HCT116 (cell line): ENCODE measurements at regions not wholly inside any gene's neighbourhood (a gene's known extent, or its start where the extent isn't known, plus 50 kb on each side); places are given as distances from the start of the nearest gene placed in this dataset.

Experiments
- ATAC-seq: fragments of 200-7000 bp; cut with Tn5 transposase; 2 replicates; pipeline ENCODE4 v1.9.1; 2020; ENCODE audit warnings: mild to moderate bottlenecking, moderate library complexity
- BruUV-seq: library from RNA; stranded (reverse); fragments of 400-500 nt; replicated peaks from 2 replicates; lab custom pipeline; 2021; lab: Mats Ljungman, UMichigan
- CTCF ChIA-PET: fragments of 300-600 bp; sonication (Branson Sonifier 250); formaldehyde crosslinking; loops from one replicate; lab custom pipeline; 2021; ENCODE audit warnings: antibody characterized with exemption; lab: Charles Lee
- POLR2A ChIA-PET: fragments of 300-600, 350-600 bp; sonication (Branson Sonifier 250); formaldehyde crosslinking; loops from one replicate; lab custom pipeline; 2021; ENCODE audit warnings: antibody characterized with exemption; lab: Charles Lee
- RAD21 ChIA-PET, 2 experiments: fragments of 300-600 bp; sonication (Branson Sonifier 250); formaldehyde crosslinking; loops; one replicate each; lab custom pipeline; 2023; ENCODE audit warnings: low total read pairs in 2 of 2; ENCODE audit not compliant: uncharacterized antibody in 2 of 2, unreplicated experiment in 2 of 2, low non-redundant PET in 1 of 2; lab: Charles Lee
- DNase-seq: peaks from one replicate; pipeline ENCODE4 v3.0.0-alpha.2; 2010; ENCODE audit warnings: low read depth, low spot score
- H2AFZ ChIP-seq: fragments of 200-600 bp; shearing (Covaris generic), sonication (generic); 2 replicates; pipeline ENCODE4 v1.6.1; 2017; ENCODE audit warnings: low read depth, mixed run types, mixed read lengths, antibody characterized with exemption, low read length; ENCODE audit not compliant: poor library complexity, severe bottlenecking
- H3K27ac ChIP-seq: 2 replicates; pipeline ENCODE4 v1.5.1; 2012; ENCODE audit warnings: low read depth, low read length
- H3K27me3 ChIP-seq: fragments of 200-600 bp; sonication (generic); 2 replicates; pipeline ENCODE4 v1.6.1; 2016; ENCODE audit warnings: mixed run types, low read length, mixed read lengths; ENCODE audit not compliant: insufficient read depth
- H3K36me3 ChIP-seq, 2 experiments: fragments of 200-500 bp in 1 of 2; fragments of 200-600 bp in 1 of 2; sonication (Bioruptor generic) in 1 of 2; sonication (generic) in 1 of 2; 2 replicates each; pipeline versions ENCODE4 v1.5.1 to v1.6.1; 2014 to 2016; ENCODE audit warnings: low read length in 2 of 2, inconsistent platforms in 1 of 2, mixed read lengths in 1 of 2, mixed run types in 1 of 2; ENCODE audit not compliant: insufficient read depth in 2 of 2, control insufficient read depth in 1 of 2
- H3K4me1 ChIP-seq, 2 experiments: fragments of 200-600 bp in 1 of 2; sonication (generic) in 1 of 2; 2 replicates each; pipeline versions ENCODE4 v1.5.1 to v1.6.1; 2012 to 2017; ENCODE audit warnings: low read length in 2 of 2, inconsistent platforms in 1 of 2, mild to moderate bottlenecking in 1 of 2, mixed read lengths in 1 of 2, mixed run types in 1 of 2, moderate library complexity in 1 of 2; ENCODE audit not compliant: insufficient read depth in 2 of 2, control insufficient read depth in 1 of 2
- H3K4me2 ChIP-seq: fragments of 200-600 bp; sonication (generic); 2 replicates; pipeline ENCODE4 v1.6.1; 2017; ENCODE audit warnings: mixed run types, low read length, mixed read lengths
- H3K4me3 ChIP-seq, 2 experiments: fragments of 200-600 bp in 1 of 2; sonication (generic) in 1 of 2; replicated peaks in 1 of 2; 2 replicates each; pipeline ENCODE4 v1.5.1; 2011 to 2016; ENCODE audit warnings: low read length in 2 of 2, control low read depth in 1 of 2, low read depth in 1 of 2, mild to moderate bottlenecking in 1 of 2, mixed read lengths in 1 of 2, mixed run types in 1 of 2
- H3K79me2 ChIP-seq: fragments of 200-600 bp; sonication (generic); 2 replicates; pipeline ENCODE4 v1.6.1; 2017; ENCODE audit warnings: mild to moderate bottlenecking, mixed run types, low read length, moderate library complexity, mixed read lengths; ENCODE audit not compliant: insufficient read depth
- H3K9ac ChIP-seq: fragments of 200-600 bp; sonication (generic); 2 replicates; pipeline ENCODE4 v1.6.1; 2016; ENCODE audit warnings: low read length, mixed read lengths
- H3K9me2 ChIP-seq: fragments of 200-600 bp; sonication (generic), shearing (Covaris generic); 2 replicates; pipeline ENCODE4 v1.6.1; 2017; ENCODE audit warnings: mixed run types, mild to moderate bottlenecking, moderate library complexity; ENCODE audit not compliant: insufficient read depth
- H3K9me3 ChIP-seq, 2 experiments: fragments of 200-500 bp in 1 of 2; fragments of 200-600 bp in 1 of 2; sonication (Bioruptor generic) in 1 of 2; sonication (generic) in 1 of 2; 2 replicates each; pipeline ENCODE4 v1.6.1; 2014 to 2017; ENCODE audit warnings: low read length in 2 of 2, mixed read lengths in 2 of 2, inconsistent platforms in 1 of 2, low read depth in 1 of 2, mild to moderate bottlenecking in 1 of 2, mixed run types in 1 of 2, moderate library complexity in 1 of 2; ENCODE audit not compliant: control insufficient read depth in 1 of 2, insufficient read depth in 1 of 2
- H4K20me1 ChIP-seq: fragments of 200-600 bp; sonication (generic), shearing (Covaris generic); 2 replicates; pipeline ENCODE4 v1.6.1; 2017; ENCODE audit warnings: mixed run types, mild to moderate bottlenecking, moderate library complexity; ENCODE audit not compliant: insufficient read depth
- ATF3 ChIP-seq: IDR thresholded peaks from 2 replicates; pipeline ENCODE4 v1.6.1; 2012
- CBX3 ChIP-seq: IDR thresholded peaks from 2 replicates; pipeline ENCODE4 v1.6.1; 2012; ENCODE audit warnings: low read depth
- CEBPB ChIP-seq: IDR thresholded peaks from 2 replicates; pipeline ENCODE4 v1.6.1; 2012; ENCODE audit warnings: low read depth
- EGR1 ChIP-seq: IDR thresholded peaks from 2 replicates; pipeline ENCODE4 v1.6.1; 2012; ENCODE audit warnings: low read depth
- ELF1 ChIP-seq: IDR thresholded peaks from 2 replicates; pipeline ENCODE4 v1.6.1; 2012; ENCODE audit warnings: low read depth, borderline replicate concordance
- EZH2phosphoT487 ChIP-seq: fragments of 200-600 bp; IDR thresholded peaks from 2 replicates; pipeline ENCODE4 v1.6.1; 2018; ENCODE audit warnings: antibody characterized with exemption, borderline replicate concordance
- FOSL1 ChIP-seq: IDR thresholded peaks from 2 replicates; pipeline ENCODE4 v1.6.1; 2012; ENCODE audit warnings: low read depth
- JUND ChIP-seq: IDR thresholded peaks from 2 replicates; pipeline ENCODE4 v1.6.1; 2012
- MAX ChIP-seq: IDR thresholded peaks from 2 replicates; pipeline ENCODE4 v1.6.1; 2012
- POLR2A ChIP-seq: IDR thresholded peaks from 2 replicates; pipeline ENCODE4 v1.7.0; 2011; ENCODE audit warnings: borderline replicate concordance; ENCODE audit not compliant: insufficient read depth, insufficient read length; ENCODE audit errors: extremely low read depth
- POLR2AphosphoS5 ChIP-seq: IDR thresholded peaks from 2 replicates; pipeline ENCODE4 v1.6.1; 2011; ENCODE audit warnings: mild to moderate bottlenecking, low read depth, low read length, moderate library complexity
- SIN3A ChIP-seq: IDR thresholded peaks from 2 replicates; pipeline ENCODE4 v1.6.1; 2012; ENCODE audit warnings: low read depth
- SP1 ChIP-seq: IDR thresholded peaks from 2 replicates; pipeline ENCODE4 v1.6.1; 2012; ENCODE audit warnings: low read depth
- TCF7L2 ChIP-seq: IDR thresholded peaks from 2 replicates; pipeline ENCODE4 v1.7.0; 2011; ENCODE audit warnings: borderline replicate concordance, inconsistent platforms; ENCODE audit not compliant: insufficient read depth, insufficient read length; ENCODE audit errors: extremely low read depth
- ZBTB33 ChIP-seq: IDR thresholded peaks from 2 replicates; pipeline ENCODE4 v1.6.1; 2011; ENCODE audit warnings: mild to moderate bottlenecking, low read length, moderate library complexity; ENCODE audit not compliant: insufficient replicate concordance; ENCODE audit errors: extremely low read depth
- ZFX ChIP-seq: fragments of 450-650 bp; IDR thresholded peaks from 2 replicates; pipeline ENCODE4 v1.6.1; 2017
- intact Hi-C: fragments of 100-400 bp; cut with micrococcal nuclease; formaldehyde crosslinking; loops from 2 replicates; pipeline ENCODE4 v1.10.0; 2022

GRCh38 chr14:94691660-94692034 is 78.3 kb downstream of the GSC start:
- Histone ChIP-seq H3K4me3 (no peak overlapping the region), H3K4me1 (peaks cover 0 to 8% of the 10 kb centered on the region in 2 experiments; a peak in 1 of 4 replicates), H3K4me2 (no peak overlapping the region), H3K36me3 (no peaks in the 10 kb centered on the region), H3K9me2 (no peaks in the 10 kb centered on the region), H3K9ac (no peak overlapping the region), H3K27me3 (no peaks in the 10 kb centered on the region), H3K79me2 (no peaks in the 10 kb centered on the region), H3K27ac (no peak overlapping the region), H2AFZ (no peak overlapping the region), H4K20me1 (no peaks in the 10 kb centered on the region), H3K9me3 (no peaks in the 10 kb centered on the region)
- CTCF ChIA-PET = interaction anchor here (2.0 kb wide), 2 partner anchors 11 to 57 kb away, joined by 4 to 8 read pairs; no protein-coding TSS in a partner anchor
- TF ChIP-seq POLR2AphosphoS5 = no peak
- TF ChIP-seq ZFX = no peak
- TF ChIP-seq EGR1 = no peak
- no peak for TF ChIP-seq ZBTB33
- no peak for TF ChIP-seq ELF1
- TF ChIP-seq CBX3 = no peak
- TF ChIP-seq SIN3A = no peak
- no peak for TF ChIP-seq FOSL1
- TF ChIP-seq ATF3 = no peak
- no peak for TF ChIP-seq SP1
- TF ChIP-seq CEBPB = no peak
- no peak for TF ChIP-seq JUND
- TF ChIP-seq MAX = no peak
- TF ChIP-seq TCF7L2 = no peak
- TF ChIP-seq EZH2phosphoT487 = no peak
- TF ChIP-seq POLR2A = no peak
- intact Hi-C loops = no loop called here
- no TSS peak for BruUV-seq
- ATAC-seq (no peak), DNase-seq (no peak)
- POLR2A ChIA-PET = no interaction called here
- RAD21 ChIA-PET = no interaction called here
